ENCODE measurements at regions not wholly inside any gene's neighbourhood (a gene's known extent, or its start where the extent isn't known, plus 50 kb on each side); places are given as distances from the start of the nearest gene placed in this dataset.

DNA sequence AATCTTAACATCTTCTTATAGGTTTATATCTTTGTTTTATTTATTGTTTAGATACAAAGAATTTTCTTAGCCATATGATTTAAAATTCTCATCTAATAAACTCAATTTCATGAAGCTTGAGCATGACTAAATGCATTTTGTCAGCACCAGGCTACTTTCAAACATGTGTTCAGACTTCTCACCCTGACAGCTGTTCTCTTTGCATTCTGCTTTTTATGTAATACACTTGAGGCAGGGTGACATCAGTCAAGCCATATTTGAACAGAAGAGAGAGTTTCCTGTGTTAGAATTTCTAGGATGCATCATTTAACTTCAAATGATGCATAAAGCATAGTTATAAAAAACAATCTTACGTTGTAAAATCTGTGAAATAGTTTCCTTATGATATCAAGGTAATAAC is 1295.1 kb upstream of the PCDH20 start:
- no peak overlapping the region for H3K4me3 ChIP-seq
- H3K27me3 ChIP-seq = no peaks in the 10 kb centered on the region
- no peak for ATAC-seq
- 64 to 67% methylated on average over 1 of the region's 1 CpG for WGBS, 2 donors (ENCODE audit: low coverage in 1 of 2)
- H3K9me3 ChIP-seq = peaks cover 0 to 4% (median 0%) of the 10 kb centered on the region in 3 donors
- H3K36me3 ChIP-seq = no peaks in the 10 kb centered on the region
- TF ChIP-seq EP300 (IDR thresholded peaks at IDR 0.05) = no peak
- H3K27ac ChIP-seq = no peak overlapping the region
- no peaks in the 10 kb centered on the region for H3K4me1 ChIP-seq

DNA sequence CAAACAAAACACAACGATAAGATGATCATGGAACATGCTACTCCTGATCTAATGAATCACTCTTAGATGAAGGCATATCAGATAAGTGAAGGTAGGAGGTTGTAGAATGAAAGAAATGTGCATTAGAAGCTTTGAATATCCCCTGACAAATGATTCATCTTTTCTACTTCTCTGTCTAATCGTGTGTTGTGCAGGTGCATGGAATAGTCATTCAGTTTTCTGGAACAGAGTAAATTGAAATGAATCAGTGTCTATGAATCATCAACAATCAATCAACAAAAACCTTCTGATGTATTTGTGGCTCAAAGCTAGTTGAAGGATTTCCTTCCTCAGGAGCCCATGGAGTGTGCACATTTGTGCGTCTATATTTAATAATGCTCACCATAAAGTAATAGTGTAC is 1290.4 kb upstream of the PCDH20 start:
- no peak overlapping the region for H3K27ac ChIP-seq
- H3K27me3 ChIP-seq = no peaks in the 10 kb centered on the region
- no peak for ATAC-seq
- no peaks in the 10 kb centered on the region for H3K36me3 ChIP-seq
- 62 to 72% methylated on average over 3 of the region's 3 CpGs for WGBS, 2 donors (ENCODE audit: low coverage in 1 of 2)
- H3K9me3 ChIP-seq = no peaks in the 10 kb centered on the region
- no peaks in the 10 kb centered on the region for H3K4me1 ChIP-seq
- TF ChIP-seq POLR2A (IDR thresholded peaks at IDR 0.05) = no peak
- TF ChIP-seq POLR2AphosphoS5 (IDR thresholded peaks at IDR 0.05) = no peak
- TF ChIP-seq, protein P1, sequence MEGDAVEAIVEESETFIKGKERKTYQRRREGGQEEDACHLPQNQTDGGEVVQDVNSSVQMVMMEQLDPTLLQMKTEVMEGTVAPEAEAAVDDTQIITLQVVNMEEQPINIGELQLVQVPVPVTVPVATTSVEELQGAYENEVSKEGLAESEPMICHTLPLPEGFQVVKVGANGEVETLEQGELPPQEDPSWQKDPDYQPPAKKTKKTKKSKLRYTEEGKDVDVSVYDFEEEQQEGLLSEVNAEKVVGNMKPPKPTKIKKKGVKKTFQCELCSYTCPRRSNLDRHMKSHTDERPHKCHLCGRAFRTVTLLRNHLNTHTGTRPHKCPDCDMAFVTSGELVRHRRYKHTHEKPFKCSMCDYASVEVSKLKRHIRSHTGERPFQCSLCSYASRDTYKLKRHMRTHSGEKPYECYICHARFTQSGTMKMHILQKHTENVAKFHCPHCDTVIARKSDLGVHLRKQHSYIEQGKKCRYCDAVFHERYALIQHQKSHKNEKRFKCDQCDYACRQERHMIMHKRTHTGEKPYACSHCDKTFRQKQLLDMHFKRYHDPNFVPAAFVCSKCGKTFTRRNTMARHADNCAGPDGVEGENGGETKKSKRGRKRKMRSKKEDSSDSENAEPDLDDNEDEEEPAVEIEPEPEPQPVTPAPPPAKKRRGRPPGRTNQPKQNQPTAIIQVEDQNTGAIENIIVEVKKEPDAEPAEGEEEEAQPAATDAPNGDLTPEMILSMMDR (IDR thresholded peaks at IDR 0.05) = no peak
- TF ChIP-seq EP300 (IDR thresholded peaks at IDR 0.05) = no peak
- no peak overlapping the region for H3K4me3 ChIP-seq

DNA sequence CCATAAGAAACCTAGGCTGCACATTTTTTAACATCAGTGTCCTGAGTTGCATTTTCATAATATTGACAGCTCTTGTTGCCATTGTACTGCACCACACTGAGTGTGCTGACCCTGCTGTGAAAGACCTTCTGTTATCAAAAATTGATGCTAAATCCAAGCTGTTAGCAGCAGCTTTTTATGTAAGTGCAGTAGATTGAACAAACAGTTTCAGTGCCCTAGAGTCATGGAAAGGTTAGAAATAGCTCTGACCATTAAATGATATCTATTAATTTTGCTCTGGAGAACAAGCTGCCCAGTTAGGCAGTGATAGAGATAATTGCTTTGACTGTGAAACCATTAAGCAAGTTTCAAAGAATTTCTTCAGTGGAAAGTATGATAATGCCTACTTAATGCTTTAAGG is 1289.2 kb upstream of the PCDH20 start:
- no peaks in the 10 kb centered on the region for H3K4me1 ChIP-seq
- no peaks in the 10 kb centered on the region for H3K27me3 ChIP-seq
- no peaks in the 10 kb centered on the region for H3K36me3 ChIP-seq
- TF ChIP-seq POLR2AphosphoS5 (IDR thresholded peaks at IDR 0.05) = no peak
- TF ChIP-seq EP300 (IDR thresholded peaks at IDR 0.05) = no peak
- TF ChIP-seq, protein P1 (IDR thresholded peaks at IDR 0.05) = no peak
- TF ChIP-seq POLR2A (IDR thresholded peaks at IDR 0.05) = no peak
- no peaks in the 10 kb centered on the region for H3K9me3 ChIP-seq
- H3K4me3 ChIP-seq = no peak overlapping the region
- no peak overlapping the region for H3K27ac ChIP-seq
- ATAC-seq = no peak

DNA sequence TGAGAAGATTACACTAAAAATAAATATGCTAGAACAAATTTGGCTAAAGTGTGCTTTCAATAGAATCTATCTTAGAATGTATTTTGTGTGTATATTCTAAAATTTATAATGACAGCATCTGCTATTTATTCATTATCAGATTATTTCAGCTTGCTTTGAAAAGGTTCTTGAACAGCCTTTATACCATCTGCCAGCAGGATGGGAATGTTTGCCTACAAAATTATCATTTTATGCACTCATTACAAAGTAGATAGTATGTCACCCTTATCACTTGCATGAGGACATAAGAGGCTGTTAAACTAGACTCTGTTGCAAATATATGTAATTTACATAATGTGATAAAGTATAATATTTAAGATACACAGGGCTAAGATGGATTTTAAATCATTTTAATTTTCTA is 1286.9 kb upstream of the PCDH20 start:
- TF ChIP-seq EP300 (IDR thresholded peaks at IDR 0.05) (no peak), POLR2A (IDR thresholded peaks at IDR 0.05) (no peak), POLR2AphosphoS5 (IDR thresholded peaks at IDR 0.05) (no peak)
- TF ChIP-seq, protein P1 (IDR thresholded peaks at IDR 0.05) = no peak
- Histone ChIP-seq H3K36me3 (no peaks in the 10 kb centered on the region), H3K4me1 (no peaks in the 10 kb centered on the region), H3K27me3 (no peaks in the 10 kb centered on the region), H3K9me3 (no peaks in the 10 kb centered on the region), H3K27ac (no peak overlapping the region), H3K4me3 (no peak overlapping the region)
- ATAC-seq = no peak

DNA sequence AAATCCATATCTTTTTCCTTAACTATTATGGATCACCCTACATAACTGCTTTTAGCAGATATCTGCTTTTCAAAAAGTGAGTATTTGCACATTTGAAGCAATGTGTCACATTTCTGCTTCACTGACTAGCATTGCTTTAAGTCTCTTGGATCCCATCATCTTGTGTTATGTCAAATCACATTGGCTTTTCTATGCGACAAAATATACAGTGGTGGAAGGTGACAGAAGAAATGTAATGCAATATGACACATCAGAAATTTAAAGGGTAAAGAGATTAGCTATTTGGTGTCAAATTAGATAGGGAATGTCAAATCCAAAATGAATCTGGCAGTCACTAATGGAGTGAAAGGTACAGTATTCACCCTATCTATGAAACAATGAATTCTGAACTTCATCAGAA is 1282.1 kb upstream of the PCDH20 start:
- Histone ChIP-seq H3K27ac (no peak overlapping the region), H3K9me3 (no peaks in the 10 kb centered on the region), H3K4me3 (no peak overlapping the region), H3K27me3 (no peaks in the 10 kb centered on the region), H3K36me3 (no peaks in the 10 kb centered on the region), H3K4me1 (no peaks in the 10 kb centered on the region)
- ATAC-seq = no peak
- no peak for TF ChIP-seq POLR2AphosphoS5 (IDR thresholded peaks at IDR 0.05)
- 88 to 100% methylated on average over 1 of the region's 1 CpG for WGBS, 2 donors (ENCODE audit: low coverage in 1 of 2)

DNA sequence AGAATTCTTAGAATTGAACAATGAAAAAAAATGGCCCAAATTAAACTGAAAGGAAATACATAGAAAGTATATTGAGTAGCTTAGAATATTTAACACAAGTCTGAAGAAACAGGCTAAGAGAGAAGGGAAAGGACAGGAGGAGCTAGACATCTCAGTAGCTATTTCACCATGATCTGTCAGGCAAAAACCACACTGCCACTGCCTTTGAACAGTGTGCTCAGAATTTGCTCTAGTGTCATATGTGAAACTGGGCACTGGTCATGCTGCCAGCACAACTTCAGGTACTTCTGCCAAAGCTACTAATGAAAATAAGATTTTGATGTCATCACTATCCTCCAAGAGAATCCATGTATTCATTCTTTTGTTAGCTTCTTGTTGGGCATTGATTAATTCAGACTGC is 1280.8 kb upstream of the PCDH20 start:
- TF ChIP-seq POLR2AphosphoS5 (IDR thresholded peaks at IDR 0.05) = no peak
- TF ChIP-seq, protein P1 (IDR thresholded peaks at IDR 0.05) = no peak
- TF ChIP-seq EP300 (IDR thresholded peaks at IDR 0.05) = no peak
- no peak for TF ChIP-seq POLR2A (IDR thresholded peaks at IDR 0.05)
- Histone ChIP-seq H3K27me3 (no peaks in the 10 kb centered on the region), H3K27ac (no peak overlapping the region), H3K9me3 (no peaks in the 10 kb centered on the region), H3K4me1 (no peaks in the 10 kb centered on the region), H3K4me3 (no peak overlapping the region), H3K36me3 (no peaks in the 10 kb centered on the region)
- no peak for ATAC-seq

Measured in gastroesophageal sphincter (tissue), 4 donors.